Dermis microvascular lymphatic vessel endothelial cell (primary cell): ENCODE measurements at regions not wholly inside any gene's neighbourhood (a gene's known extent, or its start where the extent isn't known, plus 50 kb on each side); places are given as distances from the start of the nearest gene placed in this dataset.

Experiments
- DNase-seq, 2 donors: peaks; one replicate each; pipeline versions ENCODE4 v3.0.0 to v3.0.0-alpha.2; 2010; ENCODE audit warnings: low read depth in 2 of 2

- no peak for DNase-seq
These were observed 372.8 kb downstream of the TMEM167A start for GRCh38 chr5:82704381-82704780.

GRCh38 chr5:82702046-82702445 is 375.1 kb downstream of the TMEM167A start:
- no peak for DNase-seq

GRCh38 chr5:82699737-82700136 is 377.5 kb downstream of the TMEM167A start:
- no peak for DNase-seq

GRCh38 chr5:82698026-82698425 is 379.2 kb downstream of the TMEM167A start:
- no peak for DNase-seq

GRCh38 chr5:82694711-82695285 is 382.4 kb downstream of the TMEM167A start:
- DNase-seq: no peak

GRCh38 chr5:82692826-82693225 is 384.4 kb downstream of the TMEM167A start:
- DNase-seq: no peak

GRCh38 chr5:82684659-82685058 is 392.5 kb downstream of the TMEM167A start:
- no peak for DNase-seq

GRCh38 chr5:82684165-82684564 is 393.0 kb downstream of the TMEM167A start:
- DNase-seq: no peak

GRCh38 chr5:82679660-82680059 is 397.5 kb downstream of the TMEM167A start:
- DNase-seq: no peak

- no peak for DNase-seq
These were observed 398.5 kb upstream of the RPS23 start for GRCh38 chr5:82676661-82677060.

GRCh38 chr5:82674671-82675070 is 396.5 kb upstream of the RPS23 start:
- no peak for DNase-seq

- no peak for DNase-seq
These were observed 395.1 kb upstream of the RPS23 start for GRCh38 chr5:82673057-82673809.

GRCh38 chr5:82670692-82671091 is 392.5 kb upstream of the RPS23 start:
- no peak for DNase-seq

- no peak for DNase-seq
These were observed 391.6 kb upstream of the RPS23 start for GRCh38 chr5:82669720-82670119.

GRCh38 chr5:82666312-82666711 is 388.2 kb upstream of the RPS23 start:
- no peak for DNase-seq

- DNase-seq: no peak
These were observed 386.6 kb upstream of the RPS23 start for GRCh38 chr5:82664732-82665131.

GRCh38 chr5:82663225-82663624 is 385.1 kb upstream of the RPS23 start:
- no peak for DNase-seq

- DNase-seq: no peak
These were observed 384.2 kb upstream of the RPS23 start for GRCh38 chr5:82662340-82662739.

GRCh38 chr5:82661933-82662332 is 383.8 kb upstream of the RPS23 start:
- DNase-seq: no peak

GRCh38 chr5:82661462-82661861 is 383.3 kb upstream of the RPS23 start:
- DNase-seq: no peak

GRCh38 chr5:82659115-82659514 is 381.0 kb upstream of the RPS23 start:
- DNase-seq: no peak

GRCh38 chr5:82657033-82657699 is 379.0 kb upstream of the RPS23 start:
- no peak for DNase-seq

GRCh38 chr5:82656341-82656761 is 378.2 kb upstream of the RPS23 start:
- no peak for DNase-seq
